ENCODE measurements at regions not wholly inside any gene's neighbourhood (a gene's known extent, or its start where the extent isn't known, plus 50 kb on each side); places are given as distances from the start of the nearest gene placed in this dataset.

- H3K27ac ChIP-seq, result no peak overlapping the region
- intact Hi-C loops (cut with DNase I), result no loop called here
- ATAC-seq, result no peak
- no peaks in the 10 kb centered on the region for H3K36me3 ChIP-seq
- no peak for DNase-seq
- no peaks in the 10 kb centered on the region for H3K27me3 ChIP-seq (ENCODE audit: low read depth)
- no peak for TF ChIP-seq CTCF (IDR thresholded peaks at IDR 0.05)
- no peaks in the 10 kb centered on the region for H3K4me1 ChIP-seq
- no peaks in the 10 kb centered on the region for H3K9me3 ChIP-seq
- H3K4me3 ChIP-seq, result no peak overlapping the region
Measured at GRCh38 chr1:62995173-62995572, 211.2 kb downstream of the ATG4C start.

- no peak overlapping the region for H3K27ac ChIP-seq
- H3K4me3 ChIP-seq, result no peak overlapping the region
- no peak for DNase-seq
- H3K4me1 ChIP-seq, result no peaks in the 10 kb centered on the region
- ATAC-seq, result no peak
- TF ChIP-seq CTCF (IDR thresholded peaks at IDR 0.05), result no peak
- H3K27me3 ChIP-seq (ENCODE audit: low read depth), result no peaks in the 10 kb centered on the region
- H3K36me3 ChIP-seq, result no peaks in the 10 kb centered on the region
- intact Hi-C loops (cut with DNase I), result no loop called here
- H3K9me3 ChIP-seq, result no peaks in the 10 kb centered on the region
Measured at GRCh38 chr1:62997884-62998283, 214.0 kb downstream of the ATG4C start.

GRCh38 chr1:62998845-62999649 lies 215.1 kb downstream of the ATG4C start:
- Histone ChIP-seq H3K4me1 (no peaks in the 10 kb centered on the region), H3K27ac (no peak overlapping the region), H3K36me3 (no peaks in the 10 kb centered on the region), H3K9me3 (no peaks in the 10 kb centered on the region), H3K27me3 (ENCODE audit: low read depth) (no peaks in the 10 kb centered on the region), H3K4me3 (no peak overlapping the region)
- intact Hi-C loops (cut with DNase I), result no loop called here
- DNase-seq (no peak), ATAC-seq (no peak)
- no peak for TF ChIP-seq CTCF (IDR thresholded peaks at IDR 0.05)

GRCh38 chr1:63000508-63000907 lies 216.6 kb downstream of the ATG4C start:
- Histone ChIP-seq H3K4me1 (no peaks in the 10 kb centered on the region), H3K9me3 (no peaks in the 10 kb centered on the region), H3K36me3 (no peaks in the 10 kb centered on the region), H3K27ac (no peak overlapping the region), H3K4me3 (no peak overlapping the region), H3K27me3 (ENCODE audit: low read depth) (no peaks in the 10 kb centered on the region)
- no peak for DNase-seq
- intact Hi-C loops (cut with DNase I), result no loop called here
- ATAC-seq, result no peak
- no peak for TF ChIP-seq CTCF (IDR thresholded peaks at IDR 0.05)

- H3K9me3 ChIP-seq, result no peaks in the 10 kb centered on the region
- no peaks in the 10 kb centered on the region for H3K36me3 ChIP-seq
- H3K27me3 ChIP-seq (ENCODE audit: low read depth), result no peaks in the 10 kb centered on the region
- ATAC-seq (no peak), DNase-seq (no peak)
- H3K4me3 ChIP-seq, result no peak overlapping the region
- H3K27ac ChIP-seq, result no peak overlapping the region
- no peaks in the 10 kb centered on the region for H3K4me1 ChIP-seq
- intact Hi-C loops (cut with DNase I), result no loop called here
- TF ChIP-seq CTCF (IDR thresholded peaks at IDR 0.05), result no peak
Measured at GRCh38 chr1:63004868-63005267, 220.9 kb downstream of the ATG4C start.

Data from lower lobe of right lung (tissue), 2 donors.